ENCODE measurements at regions not wholly inside any gene's neighbourhood (a gene's known extent, or its start where the extent isn't known, plus 50 kb on each side); places are given as distances from the start of the nearest gene placed in this dataset.
"Not testable (repeated sequence)": the region's sequence is repeated elsewhere in the genome, so short reads cannot be mapped to it uniquely, and the experiment has no call there.

- no peak for DNase-seq
Measured at GRCh38 chr22:33971561-33971961, 51.3 kb upstream of the LARGE1 start.

- no peak for DNase-seq
Measured at GRCh38 chr22:33975841-33976240, 55.6 kb upstream of the LARGE1 start.

- no peak for DNase-seq
Measured at GRCh38 chr22:33983558-33983957, 63.3 kb upstream of the LARGE1 start.

GRCh38 chr22:33984211-33984610, 63.9 kb upstream of the LARGE1 start:
- DNase-seq = no peak

- no peak for DNase-seq
Measured at GRCh38 chr22:33984656-33985285, 64.5 kb upstream of the LARGE1 start.

- no peak for DNase-seq
Measured at GRCh38 chr22:33985506-33985905, 65.2 kb upstream of the LARGE1 start.

- DNase-seq = no peak
Measured at GRCh38 chr22:33986167-33986771, 66.0 kb upstream of the LARGE1 start.

- DNase-seq = no peak
Measured at GRCh38 chr22:33986954-33987353, 66.7 kb upstream of the LARGE1 start.

- DNase-seq = not testable (repeated sequence)
Measured at GRCh38 chr22:33989263-33989662, 69.0 kb upstream of the LARGE1 start.

- DNase-seq = no peak
Measured at GRCh38 chr22:33991620-33992019, 71.3 kb upstream of the LARGE1 start.

GRCh38 chr22:33996824-33997223, 76.5 kb upstream of the LARGE1 start:
- DNase-seq = no peak

GRCh38 chr22:34000879-34001526, 80.7 kb upstream of the LARGE1 start:
- no peak for DNase-seq

GRCh38 chr22:34001701-34002466, 81.6 kb upstream of the LARGE1 start:
- no peak for DNase-seq

GRCh38 chr22:34004058-34004457, 83.8 kb upstream of the LARGE1 start:
- no peak for DNase-seq

GRCh38 chr22:34010259-34010658, 90.0 kb upstream of the LARGE1 start:
- DNase-seq = no peak

- DNase-seq = no peak
Measured at GRCh38 chr22:34015642-34016041, 95.4 kb upstream of the LARGE1 start.

GRCh38 chr22:34017205-34017604, 96.9 kb upstream of the LARGE1 start:
- no peak for DNase-seq

GRCh38 chr22:34019190-34019845, 99.0 kb upstream of the LARGE1 start:
- no peak for DNase-seq

- DNase-seq = no peak
Measured at GRCh38 chr22:34035209-34035608, 114.9 kb upstream of the LARGE1 start.

- peak; percentile 61 for DNase-seq
Measured at GRCh38 chr22:34036931-34037330, 116.7 kb upstream of the LARGE1 start.

- no peak for DNase-seq
Measured at GRCh38 chr22:34038801-34039555, 118.7 kb upstream of the LARGE1 start.

- DNase-seq = no peak
Measured at GRCh38 chr22:34045311-34045710, 125.0 kb upstream of the LARGE1 start.
